BJ (cell line): ENCODE measurements at regions not wholly inside any gene's neighbourhood (a gene's known extent, or its start where the extent isn't known, plus 50 kb on each side); places are given as distances from the start of the nearest gene placed in this dataset.

Experiments
- CTCF ChIA-PET: fragments of 350-600 bp; formaldehyde crosslinking; extraction: SDS; loops from one replicate; lab custom pipeline; 2021; ENCODE audit warnings: antibody characterized with exemption, inconsistent platforms; lab: Yijun Ruan, JAX
- POLR2A ChIA-PET: fragments of 300-600 bp; sonication (Branson Sonifier 250); formaldehyde crosslinking; extraction: SDS; loops from one replicate; lab custom pipeline; 2021; ENCODE audit warnings: antibody characterized with exemption; lab: Charles Lee
- DNase-seq: peaks from one replicate; pipeline ENCODE4 v3.0.0-alpha.2; 2011; ENCODE audit warnings: low read depth
- H3K27me3 ChIP-seq: 2 replicates; pipeline ENCODE4 v1.6.0; 2011; ENCODE audit warnings: low read length; ENCODE audit not compliant: control insufficient read depth, insufficient read depth
- H3K36me3 ChIP-seq: 2 replicates; pipeline ENCODE4 v1.5.1; 2011; ENCODE audit warnings: low read length; ENCODE audit not compliant: control insufficient read depth, insufficient read depth
- H3K4me3 ChIP-seq: 2 replicates; pipeline ENCODE4 v1.5.1; 2011; ENCODE audit warnings: low read depth, mild to moderate bottlenecking, control low read depth, low read length
- TF ChIP-seq, protein P1 (sequence below): IDR thresholded peaks from 2 replicates; pipeline ENCODE4 v1.5.1; 2011; ENCODE audit warnings: low read depth, mild to moderate bottlenecking, control low read depth, inconsistent platforms, low read length, moderate library complexity; ENCODE audit not compliant: insufficient read depth

DNA sequence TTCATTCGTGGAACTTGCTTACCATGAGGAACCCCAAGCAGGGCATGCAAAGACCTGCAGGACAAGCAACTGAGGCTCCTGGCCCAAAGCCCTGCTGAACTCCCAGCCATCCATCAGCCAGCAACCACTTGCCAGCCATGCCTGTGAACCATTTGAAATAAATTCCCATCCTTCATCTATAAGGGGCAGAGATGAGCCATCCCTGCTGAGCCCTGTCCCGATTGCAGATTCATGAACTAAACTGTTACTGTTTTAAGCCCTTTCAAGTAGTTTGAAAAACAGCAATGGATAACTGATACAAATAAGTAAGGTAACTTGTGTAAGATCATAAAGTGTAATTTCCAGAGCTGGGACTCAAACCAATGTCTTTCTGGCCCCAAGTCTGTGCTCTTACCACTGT, 114.4 kb upstream of the WSCD1 start:
- TF ChIP-seq, protein P1, sequence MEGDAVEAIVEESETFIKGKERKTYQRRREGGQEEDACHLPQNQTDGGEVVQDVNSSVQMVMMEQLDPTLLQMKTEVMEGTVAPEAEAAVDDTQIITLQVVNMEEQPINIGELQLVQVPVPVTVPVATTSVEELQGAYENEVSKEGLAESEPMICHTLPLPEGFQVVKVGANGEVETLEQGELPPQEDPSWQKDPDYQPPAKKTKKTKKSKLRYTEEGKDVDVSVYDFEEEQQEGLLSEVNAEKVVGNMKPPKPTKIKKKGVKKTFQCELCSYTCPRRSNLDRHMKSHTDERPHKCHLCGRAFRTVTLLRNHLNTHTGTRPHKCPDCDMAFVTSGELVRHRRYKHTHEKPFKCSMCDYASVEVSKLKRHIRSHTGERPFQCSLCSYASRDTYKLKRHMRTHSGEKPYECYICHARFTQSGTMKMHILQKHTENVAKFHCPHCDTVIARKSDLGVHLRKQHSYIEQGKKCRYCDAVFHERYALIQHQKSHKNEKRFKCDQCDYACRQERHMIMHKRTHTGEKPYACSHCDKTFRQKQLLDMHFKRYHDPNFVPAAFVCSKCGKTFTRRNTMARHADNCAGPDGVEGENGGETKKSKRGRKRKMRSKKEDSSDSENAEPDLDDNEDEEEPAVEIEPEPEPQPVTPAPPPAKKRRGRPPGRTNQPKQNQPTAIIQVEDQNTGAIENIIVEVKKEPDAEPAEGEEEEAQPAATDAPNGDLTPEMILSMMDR: no peak
- Histone ChIP-seq H3K36me3 (no peaks in the 10 kb centered on the region), H3K27me3 (no peaks in the 10 kb centered on the region), H3K4me3 (no peak overlapping the region)
- DNase-seq: no peak
- ChIA-PET CTCF (no interaction called here), POLR2A (no interaction called here)

DNA sequence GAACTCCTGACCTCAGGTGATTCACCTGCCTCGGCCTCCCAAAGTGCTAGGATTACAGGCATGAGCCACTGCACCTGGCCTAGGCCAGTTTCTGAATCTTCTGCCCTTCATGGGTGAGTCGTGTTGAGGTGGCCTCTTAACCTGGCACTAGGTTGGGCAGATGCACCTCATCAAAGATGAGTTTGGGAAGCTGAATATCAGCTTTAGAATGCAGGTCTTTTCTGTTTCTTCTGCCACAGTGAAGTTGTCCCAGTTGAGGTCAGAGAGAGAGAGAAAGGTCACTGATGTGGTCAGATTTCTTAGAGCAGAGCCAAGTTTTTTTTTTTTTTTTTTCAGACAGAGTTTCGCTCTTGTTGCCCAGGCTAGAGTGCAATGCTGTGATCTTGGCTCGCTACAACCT, 111.3 kb upstream of the WSCD1 start:
- CTCF ChIA-PET: no interaction called here
- POLR2A ChIA-PET: no interaction called here

DNA sequence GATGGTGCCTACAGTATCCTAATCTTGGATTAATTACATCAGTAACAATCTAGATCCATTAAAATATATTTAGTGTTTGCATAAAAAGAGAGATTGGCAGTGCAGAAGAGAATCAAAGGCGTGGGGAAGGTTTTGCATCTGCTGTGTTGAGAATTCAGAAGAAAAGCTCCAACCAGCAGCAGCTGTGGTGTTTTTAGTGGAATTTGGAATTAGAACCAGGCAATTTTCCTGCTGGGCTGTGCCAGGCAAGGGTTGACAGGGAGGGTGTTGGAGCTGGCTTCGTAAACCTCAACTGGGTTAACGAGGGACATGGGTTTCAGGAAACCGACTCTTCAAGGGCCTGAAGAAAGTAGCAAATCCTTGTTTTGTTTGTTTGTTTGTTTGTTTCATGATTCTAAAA, 107.8 kb upstream of the WSCD1 start:
- H3K27me3 ChIP-seq: no peaks in the 10 kb centered on the region
- TF ChIP-seq, protein P1: no peak
- CTCF ChIA-PET: no interaction called here
- POLR2A ChIA-PET: no interaction called here
- no peak overlapping the region for H3K4me3 ChIP-seq
- DNase-seq: no peak
- no peaks in the 10 kb centered on the region for H3K36me3 ChIP-seq

More for the DNA sequence above, 111.3 kb upstream of the WSCD1 start:
- Histone ChIP-seq H3K27me3 (no peaks in the 10 kb centered on the region), H3K36me3 (no peaks in the 10 kb centered on the region), H3K4me3 (no peak overlapping the region)
- no peak for DNase-seq
- TF ChIP-seq, protein P1: no peak

DNA sequence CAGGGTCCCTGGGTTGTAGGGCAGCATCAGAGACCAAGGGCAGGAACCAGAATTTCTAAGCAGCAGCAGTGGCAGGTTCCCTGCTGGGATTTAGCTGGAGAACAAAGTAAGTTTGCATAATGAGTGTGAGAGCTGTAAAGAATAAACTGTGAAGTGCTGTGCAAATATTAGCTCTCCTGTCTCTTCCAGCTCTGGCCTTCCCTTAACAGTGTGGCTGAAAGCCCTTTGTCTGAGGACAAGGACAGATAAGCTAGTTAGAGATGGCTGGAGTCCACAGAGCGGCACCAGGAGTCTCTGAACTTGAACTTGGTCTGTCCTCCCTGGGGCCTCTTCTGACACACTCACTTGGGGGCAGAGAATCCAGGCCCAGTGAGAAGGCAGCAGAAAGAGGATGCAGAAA, 98.2 kb upstream of the WSCD1 start:
- TF ChIP-seq, protein P1: no peak
- CTCF ChIA-PET: no interaction called here
- Histone ChIP-seq H3K4me3 (no peak overlapping the region), H3K27me3 (no peaks in the 10 kb centered on the region), H3K36me3 (no peaks in the 10 kb centered on the region)
- POLR2A ChIA-PET: no interaction called here
- DNase-seq: no peak

DNA sequence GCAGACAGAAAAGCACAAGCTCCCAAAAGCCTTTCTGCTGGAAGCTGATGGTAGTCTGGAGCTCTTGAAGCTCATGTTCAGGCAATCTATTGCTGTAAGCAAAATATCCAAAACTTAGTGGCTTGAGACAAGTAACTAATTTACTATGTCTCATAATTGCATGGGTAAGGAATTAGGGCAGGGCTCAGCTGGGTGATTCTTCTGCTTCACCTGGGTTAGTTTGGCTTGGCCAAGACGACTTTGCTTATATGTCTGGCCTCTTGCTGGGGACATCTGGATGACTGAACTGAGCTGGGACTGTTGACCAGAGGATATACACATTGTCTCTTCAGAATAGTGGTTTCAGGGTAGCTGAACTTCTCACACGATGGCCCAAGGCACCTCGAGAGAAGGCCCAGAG, 96.8 kb upstream of the WSCD1 start:
- TF ChIP-seq, protein P1: no peak
- Histone ChIP-seq H3K4me3 (no peak overlapping the region), H3K27me3 (no peaks in the 10 kb centered on the region), H3K36me3 (no peaks in the 10 kb centered on the region)
- DNase-seq: no peak
- ChIA-PET POLR2A (no interaction called here), CTCF (interaction anchor here (1.0 kb wide), 1 partner anchor 9 kb away, joined by 3 read pairs; no protein-coding TSS in a partner anchor)
